GM12891 (cell line): ENCODE measurements at regions not wholly inside any gene's neighbourhood (a gene's known extent, or its start where the extent isn't known, plus 50 kb on each side); places are given as distances from the start of the nearest gene placed in this dataset.

Experiments
- POLR2A ChIP-seq: IDR thresholded peaks from 2 replicates; pipeline ENCODE4 v1.6.1; 2011; ENCODE audit warnings: low read depth, low read length, control low read depth
- POLR2AphosphoS5 ChIP-seq: IDR thresholded peaks from 2 replicates; pipeline ENCODE4 v1.6.1; 2011; ENCODE audit warnings: low read depth, low read length, control low read depth
- POU2F2 ChIP-seq: IDR thresholded peaks from 2 replicates; pipeline ENCODE4 v1.6.1; 2011; ENCODE audit warnings: low read depth, mild to moderate bottlenecking, control low read depth, low read length, moderate library complexity
- TAF1 ChIP-seq: IDR thresholded peaks from 2 replicates; pipeline ENCODE4 v1.6.1; 2011; ENCODE audit warnings: low read depth, low read length, control low read depth

GRCh38 chr7:85748861-85749260 lies 562.0 kb upstream of the SEMA3D start:
- no peak for TF ChIP-seq TAF1
- TF ChIP-seq POLR2AphosphoS5: no peak
- no peak for TF ChIP-seq POU2F2
- no peak for TF ChIP-seq POLR2A
